ENCODE measurements at regions not wholly inside any gene's neighbourhood (a gene's known extent, or its start where the extent isn't known, plus 50 kb on each side); places are given as distances from the start of the nearest gene placed in this dataset.

GRCh38 chr20:12717061-12717460 lies 291.7 kb upstream of the SPTLC3 start:
- TF ChIP-seq EZH2 (IDR thresholded peaks at IDR 0.05; ENCODE audit: borderline replicate concordance, low read depth, low read length, severe bottlenecking), result no peak
- no peak for TF ChIP-seq CTCF (IDR thresholded peaks at IDR 0.05; ENCODE audit: borderline replicate concordance, extremely low read depth, low read length, poor library complexity, severe bottlenecking)
